Glomerular visceral epithelial cell (primary cell): ENCODE measurements at regions not wholly inside any gene's neighbourhood (a gene's known extent, or its start where the extent isn't known, plus 50 kb on each side); places are given as distances from the start of the nearest gene placed in this dataset.

ENCODE experiments used
- DNase-seq: peaks from one replicate; pipeline ENCODE4 v3.0.0-alpha.2; 2016; ENCODE audit errors: extremely low spot score

- no peak for DNase-seq
These were observed 376.2 kb downstream of the SOX11 start for GRCh38 chr2:6068429-6068828.

GRCh38 chr2:6069381-6069780 lies 377.2 kb downstream of the SOX11 start:
- DNase-seq = no peak

DNA sequence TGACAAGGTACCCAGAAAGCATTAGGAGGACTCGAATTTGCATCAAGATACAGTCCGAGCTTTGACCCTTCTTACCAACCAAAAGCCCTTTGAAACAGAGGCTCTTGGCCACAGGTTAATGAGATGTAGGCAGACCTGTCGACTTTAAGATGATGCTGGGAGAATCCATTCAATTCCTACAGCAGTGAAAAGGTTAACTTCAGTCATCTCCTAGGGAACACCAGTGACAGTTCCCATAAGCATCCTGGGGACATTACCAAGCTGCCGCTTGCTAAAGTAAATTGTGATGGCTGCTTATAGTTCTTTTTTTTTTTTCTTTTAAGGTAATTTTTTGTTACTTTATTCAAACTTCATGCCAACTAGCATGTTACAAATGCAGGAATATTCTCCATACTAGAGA lies 379.3 kb downstream of the SOX11 start:
- no peak for DNase-seq

- no peak for DNase-seq
These were observed 380.1 kb downstream of the SOX11 start for GRCh38 chr2:6072276-6072675.

- no peak for DNase-seq
These were observed 380.6 kb downstream of the SOX11 start for GRCh38 chr2:6072768-6073167.

DNA sequence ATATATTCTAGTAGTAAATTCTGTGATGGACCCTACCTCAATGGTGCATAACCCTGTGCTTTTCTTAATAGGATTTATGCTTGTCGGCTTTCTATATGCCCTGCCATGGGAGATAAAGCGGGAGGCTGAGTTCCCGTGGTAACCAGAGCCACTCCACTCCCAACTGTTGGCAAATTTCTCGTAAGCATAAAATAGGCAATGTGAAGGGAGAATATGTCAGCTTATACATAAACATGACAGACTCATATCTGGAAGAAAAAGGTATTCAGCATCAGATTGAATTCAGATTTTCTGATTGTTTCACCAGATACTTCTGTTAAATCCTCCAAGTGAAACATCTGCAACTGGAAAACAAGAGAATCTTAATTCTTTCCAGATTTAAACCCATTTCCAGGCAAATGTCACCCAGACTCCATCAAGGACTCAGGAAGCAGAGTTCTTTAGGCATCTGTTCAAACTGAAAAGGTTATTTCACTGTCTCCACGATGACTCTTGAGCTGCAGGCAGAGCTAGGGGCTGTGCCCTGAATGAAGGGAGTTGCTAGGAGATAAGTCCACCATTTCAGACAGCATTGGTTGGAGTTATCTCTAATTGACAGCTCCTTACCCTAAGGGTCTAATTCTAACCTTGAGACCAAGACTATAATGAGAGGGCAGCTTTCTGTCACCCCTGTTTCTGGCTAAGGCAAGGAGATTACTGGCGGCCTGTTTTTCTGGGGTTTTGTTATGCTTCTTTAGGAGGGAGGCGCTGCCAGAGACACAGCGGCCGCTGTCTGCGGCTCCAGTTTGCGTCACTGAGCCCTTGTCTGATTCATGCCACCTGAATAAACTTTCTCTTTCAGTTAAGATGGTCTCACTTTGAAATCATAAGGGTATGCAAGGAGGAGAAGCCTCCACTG lies 381.3 kb downstream of the SOX11 start:
- DNase-seq = no peak

DNA sequence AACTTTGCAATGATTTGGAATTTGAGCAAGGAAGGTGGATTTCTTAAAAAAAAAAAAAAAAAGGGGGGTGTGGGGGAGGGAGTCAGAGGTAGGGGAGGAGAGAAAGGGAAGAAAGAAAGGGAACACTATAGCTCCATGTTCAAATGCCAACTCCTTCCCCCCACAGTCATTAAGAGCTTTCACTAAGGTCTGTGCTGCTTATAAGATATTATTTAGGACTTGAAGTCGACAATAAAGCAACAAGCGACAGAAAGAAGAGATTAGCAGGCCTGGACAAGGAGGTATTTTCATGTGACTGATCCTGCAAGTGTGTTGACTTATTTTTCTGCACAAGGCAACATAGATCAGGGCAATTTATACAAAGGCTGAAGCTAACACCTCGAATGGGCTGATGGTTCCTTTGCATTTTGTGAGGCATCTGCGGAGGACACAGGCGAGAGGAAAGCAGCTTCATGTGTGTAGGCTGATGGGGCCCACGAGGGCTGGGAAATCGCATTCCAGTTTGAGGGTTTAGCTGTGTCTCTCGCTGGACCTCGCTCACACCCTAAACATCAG lies 382.0 kb downstream of the SOX11 start:
- DNase-seq = no peak

GRCh38 chr2:6077585-6077984 lies 385.4 kb downstream of the SOX11 start:
- no peak for DNase-seq

DNA sequence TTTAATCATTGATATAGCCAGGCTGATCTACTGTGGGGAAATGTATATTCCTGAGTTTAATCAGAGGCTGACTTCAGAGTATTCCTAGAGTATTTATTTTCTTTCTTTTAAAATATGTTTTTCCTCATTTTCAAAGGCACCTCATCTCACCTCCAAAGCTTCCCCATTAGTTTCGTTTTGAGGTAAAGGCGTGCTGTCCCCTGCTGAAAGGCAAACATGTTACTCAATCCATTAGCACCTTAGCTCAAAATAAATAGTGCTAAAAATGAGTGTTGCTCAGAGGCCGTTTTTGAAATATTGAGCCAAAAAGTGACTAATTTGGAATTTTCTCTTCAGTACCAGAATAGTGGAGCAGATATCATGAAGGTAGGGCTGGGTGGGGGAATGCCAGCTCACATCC lies 386.2 kb downstream of the SOX11 start:
- DNase-seq = no peak

DNA sequence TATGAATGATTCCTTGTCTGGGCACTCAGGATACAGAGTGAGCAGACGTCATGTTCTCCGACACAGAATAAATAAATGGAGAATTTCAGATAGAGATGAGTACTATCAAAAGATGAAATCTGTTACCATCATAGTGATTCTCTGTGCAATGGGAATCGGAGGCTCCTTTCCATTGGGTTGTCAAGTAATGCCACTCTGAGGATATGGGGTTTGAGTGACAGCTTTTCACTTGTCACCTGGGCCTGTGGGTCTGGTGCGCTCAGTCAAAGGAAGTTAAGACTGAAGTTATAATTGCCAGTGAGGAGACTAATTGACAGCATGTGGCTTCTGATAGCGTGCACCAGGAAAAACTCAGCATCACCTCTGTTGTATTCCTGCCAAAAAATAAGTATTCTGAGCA lies 387.2 kb downstream of the SOX11 start:
- no peak for DNase-seq

DNA sequence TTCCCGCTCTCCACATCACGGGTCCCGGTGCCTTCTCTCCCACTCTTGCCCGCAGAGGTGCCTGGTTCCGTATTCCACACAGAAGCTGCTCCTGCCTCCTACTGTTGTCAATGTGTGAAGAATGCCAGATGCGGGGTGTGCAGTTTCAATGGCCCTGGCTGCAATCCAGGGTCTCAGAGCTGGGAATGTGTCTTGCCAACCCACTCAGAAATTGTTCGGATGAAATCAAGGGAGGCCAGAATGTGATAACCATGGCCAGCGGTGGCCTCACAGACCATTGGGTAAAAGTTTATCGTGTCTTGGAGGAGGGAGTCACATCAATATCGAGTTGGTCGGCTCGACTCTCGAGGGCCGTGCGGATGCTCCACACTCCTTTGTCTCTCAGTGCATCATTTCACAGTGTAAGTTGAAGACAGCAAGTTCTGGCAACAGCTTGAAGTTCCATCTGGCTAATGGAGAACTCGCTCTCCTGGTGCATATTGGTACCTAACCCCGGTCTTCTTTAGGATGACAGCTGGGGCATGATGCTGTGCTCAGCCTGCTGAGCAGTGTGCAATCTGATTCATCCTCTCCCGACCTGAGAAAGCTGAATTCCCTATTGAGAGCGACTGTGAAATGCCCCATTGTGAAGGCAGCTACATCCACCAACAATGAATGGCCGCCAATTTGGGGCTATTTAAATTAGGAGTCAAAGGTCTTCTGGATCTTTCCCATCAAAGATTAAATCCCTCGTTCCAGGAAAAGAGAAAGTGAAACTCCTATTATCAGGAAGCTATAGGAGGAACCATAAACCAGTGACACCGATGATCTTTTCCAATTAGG lies 389.0 kb downstream of the SOX11 start:
- DNase-seq = no peak

- no peak for DNase-seq
These were observed 389.9 kb downstream of the SOX11 start for GRCh38 chr2:6081955-6082624.

- no peak for DNase-seq
These were observed 390.4 kb downstream of the SOX11 start for GRCh38 chr2:6082625-6083018.

DNA sequence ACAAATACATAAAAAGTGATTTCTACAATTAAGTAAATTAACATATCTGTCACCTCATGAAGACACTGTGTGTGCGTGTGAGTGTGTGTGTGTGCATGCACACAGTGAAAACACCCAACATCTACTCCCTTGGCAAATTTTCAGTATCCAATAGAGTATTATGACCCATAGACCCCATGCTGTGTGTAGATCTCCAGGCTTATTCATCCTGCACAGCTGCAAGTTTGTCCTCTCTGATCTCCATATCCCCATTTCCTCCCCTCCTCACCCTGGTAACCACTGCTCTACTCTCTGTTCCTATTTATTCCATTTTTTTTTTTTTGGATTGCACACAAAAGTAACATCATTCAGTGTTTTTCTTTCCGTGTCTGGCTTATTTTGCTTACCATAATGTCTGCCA lies 391.0 kb downstream of the SOX11 start:
- no peak for DNase-seq

GRCh38 chr2:6089474-6089873 lies 397.3 kb downstream of the SOX11 start:
- no peak for DNase-seq

GRCh38 chr2:6103372-6103771 lies 411.2 kb downstream of the SOX11 start:
- DNase-seq = no peak

DNA sequence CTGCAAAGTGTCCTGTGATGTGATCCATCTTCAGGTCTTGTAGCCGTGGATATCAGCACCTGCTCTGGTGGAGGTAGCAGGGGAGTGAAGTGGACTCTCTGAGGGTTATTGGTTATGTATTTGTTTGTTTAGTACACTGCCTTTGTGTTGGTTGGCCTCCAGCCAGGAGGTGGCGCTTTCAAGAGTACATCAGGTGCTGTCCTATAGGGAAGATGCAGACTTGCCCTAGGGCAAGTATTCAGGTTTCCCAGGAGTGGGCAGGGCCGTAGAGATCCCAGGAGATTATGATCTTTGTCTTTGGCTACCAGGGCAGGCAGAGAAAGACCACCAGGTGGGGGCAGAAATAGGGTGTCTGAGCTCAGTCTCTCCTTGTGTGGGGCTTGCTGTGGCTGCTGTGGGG lies 411.8 kb downstream of the SOX11 start:
- no peak for DNase-seq

GRCh38 chr2:6107290-6107689 lies 415.1 kb downstream of the SOX11 start:
- no peak for DNase-seq

DNA sequence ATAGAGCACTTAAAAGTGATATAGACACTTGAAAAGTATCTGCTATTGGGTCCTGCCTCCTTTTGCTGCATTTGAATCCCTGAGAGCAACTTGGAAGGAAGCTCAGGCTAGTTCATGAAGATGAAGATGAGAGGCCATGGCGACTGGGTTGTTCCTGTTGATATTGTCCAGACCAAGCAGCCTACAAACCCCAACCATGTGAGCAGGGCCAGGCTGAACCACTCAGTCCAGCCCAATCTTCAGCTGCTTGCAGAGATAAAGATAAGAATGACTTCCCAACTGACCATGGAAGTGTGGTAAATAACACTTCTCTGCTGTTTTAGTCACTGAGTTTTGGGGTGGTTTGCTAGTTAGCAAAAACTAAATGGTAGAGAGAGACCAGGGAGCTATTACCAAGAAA lies 417.6 kb downstream of the SOX11 start:
- no peak for DNase-seq

DNA sequence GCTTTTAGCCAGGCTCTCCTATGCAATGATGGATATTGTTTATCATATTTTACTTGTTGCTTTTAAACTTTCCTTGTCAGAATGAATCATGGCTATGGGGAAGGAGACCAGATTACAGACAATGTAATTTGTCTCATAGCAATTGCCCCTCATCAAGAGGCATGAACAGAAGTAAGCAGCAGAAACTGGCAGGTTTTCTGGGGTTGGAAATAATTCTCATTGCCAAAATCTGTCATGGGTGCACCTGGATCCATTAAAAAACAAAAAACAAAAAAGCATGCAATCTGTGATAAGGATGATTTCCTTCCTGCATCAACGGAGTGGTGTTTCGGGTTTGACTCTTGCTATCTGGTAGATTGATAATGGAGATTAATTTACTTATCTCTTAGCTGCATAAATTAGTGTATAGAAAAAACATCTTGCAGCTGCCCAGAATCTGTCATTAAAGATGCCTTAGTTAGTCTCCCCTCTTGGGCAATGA lies 419.6 kb downstream of the SOX11 start:
- no peak for DNase-seq

DNA sequence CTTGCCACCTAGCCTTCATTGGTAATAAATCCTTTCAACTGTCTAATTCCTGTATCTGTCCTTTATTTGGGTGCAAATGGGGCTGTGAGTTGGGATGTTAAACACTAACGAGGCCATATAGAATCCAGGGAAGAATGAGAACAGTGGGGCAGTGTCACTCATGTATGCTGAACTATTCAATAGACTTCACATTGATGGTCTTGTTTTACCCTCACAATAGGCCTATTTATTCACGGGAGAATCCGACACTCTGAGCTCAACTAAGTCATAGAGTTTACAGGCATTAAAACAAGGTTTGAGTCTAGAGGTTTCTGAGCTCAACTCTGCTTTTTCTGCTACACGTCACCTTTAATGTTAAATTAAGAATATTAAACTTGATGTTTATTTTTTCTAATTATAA lies 421.6 kb downstream of the SOX11 start:
- no peak for DNase-seq

GRCh38 chr2:6127718-6128117 lies 435.5 kb downstream of the SOX11 start:
- DNase-seq = no peak
